ENCODE measurements at regions not wholly inside any gene's neighbourhood (a gene's known extent, or its start where the extent isn't known, plus 50 kb on each side); places are given as distances from the start of the nearest gene placed in this dataset.

DNA sequence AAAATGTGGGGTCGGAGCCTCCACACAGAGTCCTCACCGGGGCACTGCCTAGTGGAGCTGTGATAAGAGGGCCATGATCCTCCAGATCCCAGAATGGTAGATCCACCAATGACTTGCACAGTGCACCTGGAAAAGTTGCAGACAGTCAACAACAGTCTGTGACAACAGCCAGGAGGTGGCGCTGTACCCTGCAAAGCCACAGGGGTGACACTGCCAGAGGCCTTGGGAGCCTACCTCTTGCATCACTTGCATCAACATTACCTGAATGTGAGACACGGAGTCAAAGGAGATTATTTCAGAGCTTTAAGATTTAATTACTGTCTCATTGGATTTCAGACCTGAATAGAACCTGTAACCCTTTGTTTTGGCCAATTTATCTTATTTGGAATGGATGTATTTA is 614.1 kb upstream of the CDH9 start:
- DNase-seq, result no peak

DNA sequence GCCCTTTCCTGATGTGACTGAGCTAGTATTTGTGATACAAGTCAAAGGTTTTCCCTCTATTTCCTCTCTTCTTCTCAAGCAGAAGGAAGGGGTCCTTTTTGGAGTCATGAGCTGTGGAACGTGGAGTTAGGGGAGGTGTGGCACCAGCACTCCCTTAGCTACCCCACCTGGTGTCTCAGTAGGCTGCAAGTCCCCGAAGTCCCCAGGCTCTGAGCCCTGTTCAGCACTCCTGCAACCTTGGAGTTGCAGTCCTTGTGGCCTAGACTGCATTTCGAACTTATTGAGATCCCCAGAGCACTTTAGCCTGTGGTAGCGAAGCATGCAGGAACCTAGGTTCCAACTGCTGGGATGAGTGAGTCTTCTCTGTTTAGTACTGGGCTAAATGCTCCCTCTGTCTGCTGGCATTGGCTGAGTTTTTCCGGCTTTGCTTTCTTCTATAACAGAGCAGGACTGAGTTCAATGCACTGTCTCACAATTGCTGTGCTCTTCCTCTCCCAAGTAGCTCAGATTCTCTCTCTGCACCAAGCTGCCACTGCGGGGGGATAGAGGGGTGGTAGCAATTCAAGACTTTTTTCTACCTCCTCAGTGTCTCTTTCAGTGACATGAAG is 600.7 kb upstream of the CDH9 start:
- DNase-seq, result no peak

DNA sequence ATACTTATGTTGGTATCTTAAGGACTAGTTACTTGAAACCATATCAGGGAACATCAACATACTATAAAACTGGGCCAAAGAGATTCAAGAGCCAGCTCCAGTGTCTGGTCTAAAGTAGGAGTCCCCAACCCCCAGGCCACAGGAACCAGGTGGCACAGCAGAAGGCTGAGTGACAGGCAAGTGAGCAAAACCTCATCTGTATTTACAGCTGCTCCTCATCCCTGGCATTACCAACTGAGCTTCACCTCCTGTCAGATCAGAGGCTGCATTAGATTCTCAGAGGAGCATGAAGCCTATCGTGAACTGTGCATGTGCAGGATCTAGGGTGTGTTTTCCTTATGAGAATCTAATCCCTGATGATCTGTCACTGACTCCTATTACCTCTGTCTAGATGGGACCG is 581.6 kb upstream of the CDH9 start:
- no peak for DNase-seq

DNA sequence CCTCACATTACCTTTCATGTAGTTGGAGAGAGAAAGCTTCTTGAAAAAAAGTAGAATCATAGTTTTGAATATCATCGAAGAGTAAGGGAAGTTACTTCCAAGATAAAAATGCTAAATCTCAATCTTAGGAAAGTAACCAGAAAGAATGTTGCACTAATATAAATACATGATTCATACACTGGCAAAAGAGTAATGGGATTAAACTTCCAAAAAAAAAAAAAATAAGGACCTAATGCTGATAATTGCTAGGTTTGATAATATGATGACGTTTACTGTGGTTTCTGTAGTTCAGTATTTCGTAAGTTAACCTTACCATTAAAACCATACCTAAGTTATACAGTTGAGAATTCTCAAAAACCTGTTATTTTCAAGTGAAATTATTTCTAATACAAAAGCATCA is 573.8 kb upstream of the CDH9 start:
- DNase-seq, result no peak

DNA sequence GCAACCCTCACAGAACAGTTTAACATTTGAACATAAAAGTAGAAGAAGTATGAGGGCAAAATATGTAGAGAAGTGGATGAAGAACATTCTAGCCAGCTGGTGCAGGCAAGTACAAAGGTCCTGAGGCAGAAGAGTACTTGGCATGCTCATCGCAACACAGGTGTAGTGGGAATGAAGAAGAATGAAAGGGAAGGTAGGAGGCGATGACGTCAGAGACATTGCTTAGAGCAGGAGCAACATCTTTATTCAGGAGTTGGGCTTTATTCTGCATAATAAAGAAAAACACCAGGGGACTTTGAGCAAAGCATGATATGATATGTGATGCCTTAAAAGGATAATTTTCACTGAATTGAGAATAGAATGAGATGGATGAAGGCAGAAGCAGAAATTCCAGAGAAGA is 570.6 kb upstream of the CDH9 start:
- DNase-seq, result no peak

DNA sequence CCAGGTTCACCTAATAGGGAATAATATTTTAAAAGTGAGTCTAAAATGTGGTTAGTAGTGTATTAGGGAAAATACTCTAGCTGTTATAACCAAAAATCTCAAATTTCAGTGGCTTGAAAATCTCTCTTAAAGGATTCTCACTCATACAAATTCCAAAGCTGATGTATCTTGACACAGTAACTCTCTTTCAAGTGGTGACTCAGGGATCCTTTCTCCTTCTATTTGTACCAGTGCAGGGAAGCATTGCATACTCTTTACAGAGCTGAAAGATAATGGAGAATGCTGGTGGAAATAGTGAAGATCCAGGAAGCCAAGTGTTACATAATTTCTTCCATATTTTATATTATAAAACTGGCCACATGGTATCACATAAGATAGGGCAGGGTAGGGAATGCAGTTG is 560.2 kb upstream of the CDH9 start:
- no peak for DNase-seq

DNA sequence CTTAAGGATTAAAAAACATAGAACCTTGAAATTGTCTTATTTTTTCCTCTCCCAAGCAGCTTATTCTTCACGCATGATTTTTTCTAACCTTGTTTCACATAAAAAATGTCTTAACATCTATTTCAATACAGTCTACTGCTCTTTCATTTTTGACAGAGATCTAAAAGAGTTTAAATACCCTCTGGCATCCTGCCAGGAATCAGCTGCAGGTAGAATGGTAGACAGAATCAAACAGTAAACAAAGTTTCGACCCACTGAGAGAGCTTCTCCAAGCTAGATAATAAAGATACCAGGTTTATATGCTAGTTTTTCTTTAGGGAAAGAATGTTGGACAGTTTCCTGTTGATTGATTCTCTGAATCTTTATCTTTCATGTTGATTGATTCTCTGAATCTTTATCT is 555.8 kb upstream of the CDH9 start:
- DNase-seq, result no peak

DNA sequence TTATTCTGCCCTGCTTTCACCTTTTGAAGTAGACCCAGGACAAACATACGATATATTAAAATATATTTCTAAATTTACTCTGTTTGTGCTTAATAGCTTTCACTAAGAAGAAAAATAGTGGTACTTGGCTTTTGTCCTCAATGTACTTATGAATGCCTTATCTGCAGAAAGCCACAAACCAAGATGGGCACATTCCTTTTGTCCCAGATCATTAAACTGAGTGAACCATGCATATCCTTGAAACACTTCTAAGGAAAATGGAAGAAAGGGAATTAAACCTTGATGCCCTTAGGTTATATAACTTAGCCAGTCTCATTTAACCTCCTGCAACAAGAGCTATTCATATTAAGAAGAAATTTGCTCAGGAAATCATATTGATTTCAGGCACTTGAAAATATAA is 553.8 kb upstream of the CDH9 start:
- no peak for DNase-seq

DNA sequence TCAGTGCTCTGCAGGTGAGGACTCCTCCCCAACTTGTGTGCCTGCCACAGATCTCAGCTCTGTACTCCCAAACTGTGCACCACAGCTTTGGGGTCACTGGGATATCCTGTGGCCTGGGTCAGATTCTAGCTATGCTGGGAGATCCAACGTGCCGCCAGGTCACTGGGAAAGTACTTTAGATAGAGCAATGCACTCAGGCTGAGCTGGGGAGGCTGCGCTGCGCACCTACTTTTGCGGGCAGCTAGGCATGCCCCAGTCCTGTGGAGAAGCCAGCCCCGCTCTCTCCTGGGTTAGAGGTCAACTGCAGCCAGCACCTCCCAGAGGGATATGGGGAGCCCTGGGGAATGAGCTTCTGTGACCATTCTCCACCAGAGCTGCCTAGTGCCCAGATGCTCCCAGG is 552.1 kb upstream of the CDH9 start:
- no peak for DNase-seq

DNA sequence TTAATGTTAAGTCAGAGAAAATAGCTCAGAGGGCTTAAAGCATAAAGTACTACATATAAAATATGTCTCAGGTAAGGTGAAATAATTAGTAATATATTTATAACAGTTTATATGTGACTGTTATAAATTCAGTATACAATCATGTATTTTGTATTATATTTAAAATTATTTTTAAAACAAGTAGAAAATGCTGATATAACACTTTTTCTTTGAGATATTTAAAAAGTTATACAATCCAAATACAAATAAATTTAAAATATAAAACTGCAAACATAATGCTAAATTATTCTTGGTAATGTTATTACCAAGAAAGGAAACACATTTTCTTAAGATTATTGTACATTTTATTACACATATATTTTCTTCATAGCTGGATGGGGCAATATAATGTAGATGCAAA is 539.9 kb upstream of the CDH9 start:
- DNase-seq, result no peak

DNA sequence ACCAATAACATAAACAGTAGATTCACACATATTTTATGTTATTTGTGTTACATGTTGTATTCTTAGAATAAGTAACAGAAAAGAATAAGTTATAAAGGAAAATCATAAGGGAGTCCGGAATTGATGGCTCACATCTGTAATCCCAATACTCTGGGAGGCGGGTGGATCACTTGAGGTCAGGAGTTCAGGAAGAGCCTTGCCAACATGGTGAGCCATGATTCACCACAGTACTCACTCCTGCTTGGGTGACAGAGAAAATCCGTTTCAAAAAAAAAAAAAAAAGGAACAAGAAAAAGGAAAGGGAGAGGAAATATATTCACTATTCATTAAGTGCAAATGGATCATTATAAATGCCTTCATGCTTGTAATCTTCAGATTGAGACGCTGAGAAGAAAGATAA is 533.3 kb upstream of the CDH9 start:
- DNase-seq, result no peak

DNA sequence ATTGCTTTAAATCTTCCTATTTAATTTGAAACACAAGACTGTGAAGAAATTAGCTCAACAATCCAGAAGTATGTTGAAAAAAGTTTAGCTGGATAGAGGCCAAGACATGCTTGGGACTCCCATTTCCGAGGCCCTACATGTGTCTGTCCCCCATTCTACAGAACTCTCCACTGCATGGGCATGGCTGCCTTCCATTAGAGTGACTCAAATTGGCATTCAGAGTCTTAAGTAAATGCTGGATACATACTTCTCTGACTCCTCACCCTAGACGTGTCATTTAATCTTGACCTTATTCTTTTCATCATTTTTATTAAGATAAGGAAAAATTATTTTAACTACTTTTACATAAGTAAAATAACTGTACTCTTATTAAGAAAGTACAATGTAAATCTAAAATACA is 530.4 kb upstream of the CDH9 start:
- DNase-seq, result no peak

DNA sequence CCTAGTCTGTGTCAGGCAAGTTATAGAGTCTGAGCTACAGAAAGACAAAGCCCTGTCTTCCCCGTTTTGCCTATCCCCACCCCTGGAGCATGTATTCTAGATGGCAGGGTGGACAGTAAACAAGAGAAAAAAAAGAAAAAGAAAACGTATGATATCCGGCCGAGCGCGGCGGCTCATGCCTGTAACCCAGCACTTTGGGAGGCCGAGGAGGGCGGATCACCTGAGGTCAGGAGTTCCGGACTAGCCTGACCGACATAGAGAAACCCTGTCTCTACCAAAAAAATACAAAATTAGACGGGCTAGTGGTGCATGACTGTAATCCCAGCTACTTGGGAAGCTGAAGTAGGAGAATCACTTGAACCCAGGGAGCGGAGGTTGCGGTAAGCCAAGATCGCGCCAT is 523.0 kb upstream of the CDH9 start:
- DNase-seq, result no peak

DNA sequence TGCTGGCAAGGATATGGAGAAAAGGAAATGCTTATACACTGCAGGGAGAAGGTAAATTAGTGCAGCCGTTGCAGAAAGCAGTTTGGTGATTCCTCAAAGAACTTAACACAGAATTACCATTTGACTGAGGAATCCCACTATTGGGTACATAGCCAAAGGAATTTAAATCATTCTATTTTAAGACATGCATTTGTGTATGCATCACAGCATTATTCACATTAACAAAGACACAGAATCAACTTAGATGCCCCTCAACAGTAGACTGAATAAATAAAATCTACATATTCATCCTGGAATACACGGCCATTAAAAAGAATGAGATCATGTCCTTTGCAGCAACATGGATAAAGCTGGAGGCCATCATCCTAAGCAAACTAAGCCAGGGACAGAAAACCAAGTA is 510.1 kb upstream of the CDH9 start:
- DNase-seq, result no peak

DNA sequence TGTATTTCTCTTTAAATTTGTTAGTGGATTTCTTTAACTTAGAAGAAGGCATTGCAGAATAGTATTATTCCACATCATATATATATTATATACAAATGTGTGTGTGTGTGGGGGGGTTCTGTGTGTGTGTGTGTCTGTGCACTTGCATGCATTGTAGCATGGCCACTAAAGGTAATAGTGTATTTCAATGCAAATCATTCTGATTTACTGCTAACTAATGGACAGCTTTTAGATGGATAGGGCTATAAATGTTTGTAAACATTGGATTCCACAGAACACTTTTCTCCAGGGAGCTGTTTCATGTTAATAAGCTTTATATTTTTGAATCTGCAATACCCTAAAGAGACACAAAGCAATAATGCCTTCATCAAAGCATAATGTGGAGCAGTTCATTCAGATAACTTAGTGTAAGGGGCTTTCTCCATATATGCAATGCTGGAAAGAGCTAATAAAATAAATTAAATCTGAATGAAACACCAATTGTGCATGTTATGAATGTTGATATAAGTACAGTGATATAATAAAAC is 496.7 kb upstream of the CDH9 start:
- no peak for DNase-seq

DNA sequence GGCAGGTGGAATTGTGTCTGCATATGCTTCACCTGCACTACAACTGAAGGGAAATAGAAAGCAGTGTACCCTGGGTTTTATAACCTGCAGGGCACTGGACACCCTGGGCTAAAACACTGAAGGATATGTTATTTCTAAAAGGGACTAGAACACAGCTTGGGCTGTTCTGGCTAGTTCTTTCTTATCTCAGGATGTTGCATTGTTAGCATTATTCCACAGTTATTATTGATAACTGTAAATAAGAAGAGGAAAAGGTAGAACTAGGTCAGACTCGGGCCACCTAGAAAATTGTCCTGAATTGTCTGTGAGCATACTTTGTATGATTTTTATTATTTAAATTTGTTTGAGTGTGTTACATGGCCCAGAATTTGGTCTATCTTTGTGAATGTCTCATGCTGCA is 493.9 kb upstream of the CDH9 start:
- DNase-seq, result no peak

DNA sequence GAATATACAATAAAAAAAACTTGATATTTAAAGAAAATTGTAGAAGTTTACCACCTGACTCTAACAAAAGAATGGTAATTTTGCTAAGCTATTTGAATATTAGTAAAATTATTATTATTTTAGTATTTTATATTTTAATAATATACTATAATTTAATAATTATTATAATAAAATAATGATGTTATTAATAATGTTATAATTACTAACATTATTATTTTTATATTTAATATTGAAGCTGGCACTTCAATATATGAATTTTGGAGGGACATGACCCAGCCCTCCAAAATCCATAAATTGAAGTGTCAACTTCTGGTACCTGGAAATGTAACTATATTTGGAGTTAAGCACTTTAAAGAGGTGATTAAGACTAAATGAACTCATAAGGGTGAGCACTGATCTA is 486.1 kb upstream of the CDH9 start:
- no peak for DNase-seq

DNA sequence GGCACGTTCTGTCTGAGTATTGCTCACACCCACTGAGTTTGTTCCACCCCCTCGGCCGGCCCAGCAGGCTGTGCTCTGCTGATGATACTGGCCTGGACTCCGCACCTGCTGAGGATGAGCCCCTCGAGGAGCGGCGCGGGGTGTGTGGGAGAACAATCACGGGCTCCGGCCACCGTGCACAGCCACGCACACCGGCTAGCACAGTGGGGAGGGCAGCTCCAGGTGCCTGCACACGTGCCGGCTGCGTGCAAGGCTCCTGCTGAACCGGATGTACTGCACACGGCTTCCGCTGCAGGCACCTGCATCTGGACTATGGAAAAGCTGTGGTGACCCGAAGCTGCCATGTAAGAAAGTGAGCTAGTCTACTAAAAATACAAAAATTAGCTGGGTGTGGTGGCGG is 485.2 kb upstream of the CDH9 start:
- DNase-seq, result no peak

DNA sequence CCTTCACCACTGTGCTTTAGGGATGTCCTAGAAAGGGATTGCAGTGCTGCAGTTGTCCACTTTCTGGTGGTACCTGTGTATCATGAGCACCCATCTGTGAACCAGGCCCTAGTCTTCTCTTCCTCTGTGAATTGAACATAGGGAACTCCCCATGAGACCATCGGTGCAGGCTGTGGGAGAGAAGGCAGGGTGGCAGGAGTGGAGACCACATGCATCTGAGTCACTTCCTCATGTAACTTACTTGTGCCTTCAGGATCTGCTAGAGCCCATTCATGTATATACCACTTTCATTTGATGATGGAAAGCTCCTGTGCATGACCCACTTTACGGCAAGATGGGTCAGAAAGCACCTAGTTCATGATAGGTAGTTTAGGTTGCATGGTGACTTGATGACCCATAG is 478.1 kb upstream of the CDH9 start:
- DNase-seq, result no peak

DNA sequence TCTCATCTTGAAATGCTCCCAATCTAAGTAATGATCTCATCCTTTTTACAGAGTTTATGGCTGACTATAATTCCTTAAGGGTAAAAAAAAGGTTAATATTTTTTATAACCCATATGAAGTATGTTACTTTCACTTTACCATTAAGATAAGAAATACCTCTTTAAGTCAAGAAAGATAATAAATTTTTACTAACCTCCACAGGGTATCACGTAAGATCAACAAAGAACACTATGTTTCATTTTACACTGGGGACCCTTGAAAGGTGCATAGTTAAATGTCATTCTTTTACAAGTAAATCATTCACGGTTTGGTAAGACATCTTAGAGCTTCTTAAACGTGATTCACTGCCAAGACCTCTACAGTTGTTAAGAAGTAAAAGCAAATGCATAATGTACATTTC is 472.7 kb upstream of the CDH9 start:
- DNase-seq, result no peak

DNA sequence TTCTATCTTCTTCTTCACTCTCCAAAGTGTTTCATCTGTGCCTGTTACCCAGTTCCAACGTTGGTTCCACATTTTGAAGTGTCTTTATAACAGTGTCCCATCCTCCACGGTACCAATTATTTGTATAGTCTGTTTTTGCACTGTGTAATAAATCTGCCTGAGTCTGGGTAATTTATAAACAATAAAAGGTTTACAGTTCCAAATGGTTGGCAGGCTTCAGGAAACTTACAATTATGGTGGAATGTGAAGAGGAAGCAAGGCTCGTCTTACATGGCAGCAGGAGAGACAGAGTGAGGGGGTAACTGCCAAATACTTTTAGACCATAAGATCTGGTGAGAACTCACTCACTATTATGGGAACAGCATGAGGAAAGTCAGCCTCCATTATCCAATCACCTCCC is 465.4 kb upstream of the CDH9 start:
- DNase-seq, result no peak

DNA sequence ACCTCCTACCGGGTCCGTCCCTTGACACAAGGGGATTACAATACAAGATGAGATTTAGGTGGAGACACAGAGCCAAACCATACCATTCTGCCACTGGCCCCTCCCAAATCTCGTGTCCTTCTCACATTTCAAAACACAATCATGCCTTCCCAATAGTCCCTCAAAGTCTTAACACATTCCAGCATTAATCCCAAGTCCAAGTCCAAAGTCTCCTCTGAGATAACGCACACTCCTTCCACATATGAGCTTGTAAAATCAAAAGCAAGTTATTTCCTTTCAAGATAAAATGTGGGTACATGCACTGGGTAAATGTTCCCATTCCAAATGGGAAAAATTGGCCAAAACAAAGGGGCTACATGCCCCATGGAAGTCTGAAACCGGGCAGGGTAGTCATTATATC is 463.9 kb upstream of the CDH9 start:
- no peak for DNase-seq

DNA sequence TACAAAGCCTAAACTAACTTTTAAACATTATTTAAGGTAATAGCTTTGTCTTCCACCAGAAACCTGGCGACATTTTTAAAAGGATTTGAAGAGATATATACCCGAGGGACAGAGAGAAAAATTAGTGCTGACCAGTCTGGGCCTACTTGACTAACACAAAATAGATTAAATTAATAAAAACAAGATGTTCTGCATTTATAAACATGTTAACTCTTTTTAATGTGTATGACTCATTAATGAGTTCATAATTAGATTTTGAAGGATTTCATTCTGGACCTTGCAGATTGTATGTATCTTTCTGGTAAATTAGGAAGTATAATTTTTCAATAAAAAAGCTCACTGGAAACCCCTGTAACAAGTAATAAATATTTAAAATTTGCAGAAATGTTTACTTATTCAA is 459.1 kb upstream of the CDH9 start:
- no peak for DNase-seq

DNA sequence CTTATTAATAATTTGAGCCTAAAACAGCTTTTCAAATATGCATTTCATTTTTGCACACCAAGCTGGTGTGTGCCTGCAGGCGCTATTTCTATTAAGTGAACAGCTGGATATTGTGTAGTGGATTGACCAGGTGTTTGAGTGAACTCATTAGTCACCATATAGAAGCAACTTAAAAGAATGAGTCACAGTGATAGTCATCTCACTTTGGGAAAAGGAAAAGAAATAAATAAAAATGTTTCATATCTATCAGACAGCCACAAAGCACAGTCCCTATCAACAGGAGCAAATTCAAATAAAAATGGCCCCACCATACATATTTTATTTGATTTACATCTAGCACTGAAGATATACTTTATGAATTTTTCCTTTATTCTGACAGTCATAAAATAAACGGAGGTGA is 456.5 kb upstream of the CDH9 start:
- DNase-seq, result no peak

DNA sequence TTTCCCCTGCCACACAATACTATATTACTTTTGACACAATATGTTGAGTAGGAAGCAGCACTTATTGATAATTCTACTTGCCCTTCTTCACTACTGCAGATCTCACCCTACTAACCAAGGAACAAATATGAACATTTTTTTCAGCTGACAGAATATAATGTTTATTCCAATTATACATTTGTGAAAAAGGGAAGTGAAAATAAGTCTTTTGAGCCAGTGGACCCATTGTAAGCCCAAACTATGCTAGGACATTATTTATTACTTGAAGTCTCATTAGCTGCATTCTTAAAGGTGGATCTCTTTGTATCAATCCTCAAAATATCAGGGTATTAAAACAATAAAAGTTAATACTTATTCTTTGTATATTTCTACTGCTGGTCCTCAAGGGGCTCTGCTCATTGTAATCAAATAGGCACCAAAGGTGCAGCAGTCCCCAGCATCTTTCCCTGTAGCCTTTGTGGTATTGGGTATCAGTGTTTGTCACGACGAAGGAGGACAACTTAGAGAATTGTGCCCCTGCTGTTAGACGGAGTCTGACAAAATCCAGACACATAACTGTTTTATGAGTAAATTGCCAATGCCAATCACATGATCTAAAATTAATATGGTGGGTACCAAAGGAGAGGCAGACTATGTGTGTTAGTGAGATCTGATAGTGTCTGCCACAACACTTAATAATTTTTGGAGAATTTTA is 453.5 kb upstream of the CDH9 start:
- no peak for DNase-seq
